K562 (cell line): ENCODE measurements at regions not wholly inside any gene's neighbourhood (a gene's known extent, or its start where the extent isn't known, plus 50 kb on each side); places are given as distances from the start of the nearest gene placed in this dataset.

Experiments used
- ATAC-seq: fragments of 200-7000 bp; cut with Tn5 transposase; 3 replicates; pipeline ENCODE4 v1.9.1; 2020; ENCODE audit warnings: moderate library complexity
- BruUV-seq: library from RNA; stranded (reverse); fragments of 400-500 nt; replicated peaks from 2 replicates; lab custom pipeline; 2021; lab: Mats Ljungman, UMichigan
- CTCF ChIA-PET: fragments of 300-600 bp; formaldehyde crosslinking; extraction: SDS; loops from one replicate; lab custom pipeline; 2021; ENCODE audit warnings: low intra/inter-chr PET ratio; lab: Yijun Ruan, JAX
- POLR2A ChIA-PET: fragments of 300-600, 350-650 bp; sonication (Branson Sonifier 250); formaldehyde crosslinking; extraction: SDS; loops from one replicate; lab custom pipeline; 2021; ENCODE audit warnings: antibody characterized with exemption, inconsistent platforms; lab: Yijun Ruan, JAX
- DNase-seq, 4 experiments: peaks; one replicate each; pipeline versions ENCODE4 v3.0.0 to v3.0.0-alpha.2; 2011 to 2018; ENCODE audit warnings: low spot score in 3 of 4, mixed read lengths in 3 of 4; ENCODE audit errors: extremely low read depth in 1 of 4
- FAIRE-seq: peaks from 2 replicates; lab custom pipeline; 2011; peaks lifted over from hg19 to GRCh38; lab: Jason Lieb, UNC
- H2AFZ ChIP-seq: 2 replicates; pipeline ENCODE4 v1.6.0; 2011; ENCODE audit warnings: low read depth, low read length, control low read depth, inconsistent platforms
- H3K27ac ChIP-seq: fragments of 200-600 bp; 3 replicates; pipeline ENCODE4 v1.8.0; 2011; ENCODE audit warnings: low read depth, mild to moderate bottlenecking, control low read depth, inconsistent platforms, low read length, moderate library complexity, mixed read lengths; ENCODE audit errors: extremely low read depth
- H3K27me3 ChIP-seq, 2 experiments: fragments of 300-600 bp in 1 of 2; 2 replicates in 1 of 2; 3 replicates in 1 of 2; pipeline versions ENCODE4 v1.6.0 to v1.8.0; 2011; ENCODE audit warnings: inconsistent platforms in 2 of 2, low read length in 2 of 2, mild to moderate bottlenecking in 1 of 2, mixed read lengths in 1 of 2, moderate library complexity in 1 of 2; ENCODE audit not compliant: control insufficient read depth in 2 of 2, insufficient read depth in 2 of 2
- H3K36me3 ChIP-seq: fragments of 300-600 bp; 3 replicates; pipeline ENCODE4 v1.8.0; 2011; ENCODE audit warnings: mild to moderate bottlenecking, low read length, inconsistent platforms; ENCODE audit not compliant: control insufficient read depth, insufficient read depth
- H3K4me1 ChIP-seq, 2 experiments: fragments of 200-600 bp in 1 of 2; replicated peaks in 1 of 2; 2 replicates in 1 of 2; 3 replicates in 1 of 2; pipeline versions ENCODE4 v1.5.1 to v1.8.0; 2011; ENCODE audit warnings: inconsistent platforms in 2 of 2, low read length in 2 of 2, mild to moderate bottlenecking in 1 of 2, mixed read lengths in 1 of 2, moderate library complexity in 1 of 2; ENCODE audit not compliant: control insufficient read depth in 2 of 2, insufficient read depth in 2 of 2
- H3K4me2 ChIP-seq: 2 replicates; pipeline ENCODE4 v1.6.1; 2011; ENCODE audit warnings: low read length, control low read depth, inconsistent platforms, mixed read lengths; ENCODE audit not compliant: insufficient read depth
- H3K4me3 ChIP-seq: fragments of 200-600 bp; sonication (generic), shearing (Covaris generic); 2 replicates; pipeline ENCODE4 v1.5.1; 2016; ENCODE audit warnings: control low read depth, inconsistent platforms
- H3K79me2 ChIP-seq: fragments of 200-600 bp; 3 replicates; pipeline ENCODE4 v1.8.0; 2011; ENCODE audit warnings: low read length, inconsistent platforms; ENCODE audit not compliant: control insufficient read depth, insufficient read depth
- H3K9ac ChIP-seq, 2 experiments: 2 replicates each; pipeline versions ENCODE4 v1.6.0 to v1.6.1; 2011; ENCODE audit warnings: low read depth in 2 of 2, low read length in 2 of 2, control low read depth in 1 of 2, inconsistent platforms in 1 of 2, mild to moderate bottlenecking in 1 of 2, mixed read lengths in 1 of 2; ENCODE audit not compliant: insufficient read depth in 1 of 2
- H3K9me1 ChIP-seq: one replicate; pipeline ENCODE4 v1.6.0; 2011; ENCODE audit warnings: inconsistent platforms, mild to moderate bottlenecking, low read length, moderate library complexity; ENCODE audit not compliant: control insufficient read depth, insufficient read depth
- H3K9me3 ChIP-seq: replicated peaks from 2 replicates; pipeline ENCODE4 v1.5.1; 2011; ENCODE audit warnings: low read depth, low read length, inconsistent platforms; ENCODE audit not compliant: control insufficient read depth, insufficient read depth
- H4K20me1 ChIP-seq: replicated peaks from 2 replicates; pipeline ENCODE4 v1.6.1; 2011; ENCODE audit warnings: low read length, inconsistent platforms, mixed read lengths; ENCODE audit not compliant: control insufficient read depth, insufficient read depth
- ELF2 ChIP-seq: fragments of 250-450 bp; sonication (Bioruptor Pico); IDR thresholded peaks from 2 replicates; pipeline ENCODE4 v1.5.0; 2021; ENCODE audit warnings: mild to moderate bottlenecking
- HMGN3 ChIP-seq: IDR thresholded peaks from 2 replicates; pipeline ENCODE4 v1.6.1; 2011; ENCODE audit warnings: borderline replicate concordance, low read depth, mild to moderate bottlenecking, mixed read lengths, low read length; ENCODE audit not compliant: insufficient read length; ENCODE audit errors: extremely low read depth
- L3MBTL2 ChIP-seq: fragments of 450-650 bp; IDR thresholded peaks from 2 replicates; pipeline ENCODE4 v1.6.1; 2016; ENCODE audit warnings: mild to moderate bottlenecking, moderate library complexity
- PHB2 ChIP-seq: fragments of 450-650 bp; IDR thresholded peaks from 2 replicates; pipeline ENCODE4 v1.6.1; 2017; ENCODE audit warnings: low read depth
- PYGO2 ChIP-seq: fragments of 450-650 bp; IDR thresholded peaks from 2 replicates; pipeline ENCODE4 v1.6.1; 2016; ENCODE audit warnings: mild to moderate bottlenecking, missing genetic modification characterization, moderate library complexity, missing compliant biosample characterization
- WGBS: fragments of 100-300 bp; shearing (Covaris generic); methylation state at CpG from one replicate; pipeline ENCODE4 v1.1.6; 2016; ENCODE audit warnings: low coverage, mixed read lengths; ENCODE audit not compliant: insufficient coverage; ENCODE audit errors: missing lambda C conversion rate; 5-methylcytosine and 5-hydroxymethylcytosine counted together
- in situ Hi-C: fragments of 300-500 bp; cut with MboI; formaldehyde crosslinking; loops from 4 replicates; pipeline ENCODE4 v1.15.0; 2018; ENCODE audit warnings: inconsistent platforms, mixed read lengths
- intact Hi-C: fragments of 100-400 bp; cut with micrococcal nuclease; formaldehyde crosslinking; loops from 2 replicates; pipeline ENCODE4 v1.14.2; 2022
- TF ChIP-seq, protein P1 (sequence below), 2 experiments: IDR thresholded peaks; 2 replicates each; pipeline ENCODE4 v1.6.1; 2011; ENCODE audit warnings: borderline replicate concordance in 1 of 2, control low read depth in 1 of 2, low read depth in 1 of 2, low read length in 1 of 2, mild to moderate bottlenecking in 1 of 2, mixed read lengths in 1 of 2, moderate library complexity in 1 of 2; ENCODE audit not compliant: insufficient read depth in 1 of 2, insufficient read length in 1 of 2, poor library complexity in 1 of 2, severe bottlenecking in 1 of 2; ENCODE audit errors: extremely low read depth in 1 of 2

- 1% methylated on average over 10 of the region's 10 CpGs for WGBS
- Histone ChIP-seq H3K27ac (no peak overlapping the region), H3K9ac (no peak overlapping the region), H3K79me2 (no peaks in the 10 kb centered on the region), H3K9me3 (no peaks in the 10 kb centered on the region), H3K4me2 (no peak overlapping the region), H3K27me3 (peaks cover 5 to 51% of the 10 kb centered on the region in 2 experiments), H3K4me3 (no peak overlapping the region), H3K4me1 (no peaks in the 10 kb centered on the region), H3K36me3 (no peaks in the 10 kb centered on the region), H4K20me1 (no peaks in the 10 kb centered on the region), H2AFZ (no peak overlapping the region), H3K9me1 (no peaks in the 10 kb centered on the region)
- in situ Hi-C loops (no loop called here), intact Hi-C loops (no loop called here)
- FAIRE-seq (no peak), ATAC-seq (no peak), DNase-seq (no peak)
- CTCF ChIA-PET, result no interaction called here
- TF ChIP-seq ELF2 (no peak), HMGN3 (no peak), PHB2 (no peak), L3MBTL2 (0 out of 2 replicates have a peak, but pooled peaks have one; percentile 25), PYGO2 (tag) (no peak)
- TF ChIP-seq, protein P1, sequence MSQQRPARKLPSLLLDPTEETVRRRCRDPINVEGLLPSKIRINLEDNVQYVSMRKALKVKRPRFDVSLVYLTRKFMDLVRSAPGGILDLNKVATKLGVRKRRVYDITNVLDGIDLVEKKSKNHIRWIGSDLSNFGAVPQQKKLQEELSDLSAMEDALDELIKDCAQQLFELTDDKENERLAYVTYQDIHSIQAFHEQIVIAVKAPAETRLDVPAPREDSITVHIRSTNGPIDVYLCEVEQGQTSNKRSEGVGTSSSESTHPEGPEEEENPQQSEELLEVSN (IDR thresholded peaks at IDR 0.05; ENCODE audit: borderline replicate concordance in 1 of 2, extremely low read depth in 1 of 2, insufficient read depth in 1 of 2, insufficient read length in 1 of 2, low read depth in 1 of 2, low read length in 1 of 2, poor library complexity in 1 of 2, severe bottlenecking in 1 of 2), result peak in 1 of 2 experiments; percentile 76
- no TSS peak for BruUV-seq
- POLR2A ChIA-PET, result interaction anchor here (0.6 kb wide), 1 partner anchor 38 kb away, joined by 3 read pairs; no protein-coding TSS in a partner anchor
These were observed 56.9 kb upstream of the TMPRSS2 start for GRCh38 chr21:41564871-41565274.
